Activated naive CD4-positive, alpha-beta T cell treated with anti-CD3 and anti-CD28 coated beads for 36 hours (primary cell): ENCODE measurements at regions not wholly inside any gene's neighbourhood (a gene's known extent, or its start where the extent isn't known, plus 50 kb on each side); places are given as distances from the start of the nearest gene placed in this dataset.
"Not testable (repeated sequence)": the region's sequence is repeated elsewhere in the genome, so short reads cannot be mapped to it uniquely, and the experiment has no call there.

ENCODE experiments used
- CTCF ChIA-PET: fragments of 350-600 bp; sonication (Branson Sonifier 250); formaldehyde crosslinking; loops from one replicate; lab custom pipeline; 2021; ENCODE audit warnings: antibody characterized with exemption; lab: Charles Lee
- DNase-seq: peaks from one replicate; pipeline ENCODE4 v3.0.0-alpha.2; 2020
- H3K27ac Mint-ChIP-seq: one replicate; pipeline ENCODE4 v1.8.0; 2021; ENCODE audit warnings: mild to moderate bottlenecking, mixed read lengths
- H3K27me3 Mint-ChIP-seq: one replicate; pipeline ENCODE4 v1.8.0; 2021; ENCODE audit warnings: low read depth, mixed read lengths
- H3K36me3 Mint-ChIP-seq: one replicate; pipeline ENCODE4 v1.8.0; 2021; ENCODE audit warnings: low read depth, mixed read lengths
- H3K4me1 Mint-ChIP-seq: one replicate; pipeline ENCODE4 v1.8.0; 2021; ENCODE audit warnings: low read depth, mixed read lengths
- H3K4me3 Mint-ChIP-seq: one replicate; pipeline ENCODE4 v1.8.0; 2021; ENCODE audit warnings: mild to moderate bottlenecking, moderate library complexity, mixed read lengths
- H3K9me3 Mint-ChIP-seq: one replicate; pipeline ENCODE4 v1.8.0; 2021; ENCODE audit warnings: mixed read lengths
- intact Hi-C: fragments of 100-400 bp; cut with micrococcal nuclease; formaldehyde crosslinking; loops from one replicate; pipeline ENCODE4 v1.15.1; 2023

GRCh38 chr17:22158364-22158763 lies 466.0 kb downstream of the KCNJ18 start:
- Mint-ChIP-seq H3K4me3 (no peak overlapping the region), H3K27ac (no peak overlapping the region), H3K36me3 (no peaks in the 10 kb centered on the region), H3K4me1 (no peaks in the 10 kb centered on the region), H3K27me3 (no peaks in the 10 kb centered on the region), H3K9me3 (no peaks in the 10 kb centered on the region)
- CTCF ChIA-PET, result no interaction called here
- intact Hi-C loops, result no loop called here
- DNase-seq, result no peak

GRCh38 chr17:22161376-22161775 lies 469.1 kb downstream of the KCNJ18 start:
- intact Hi-C loops, result no loop called here
- peaks cover 5% of the 10 kb centered on the region for H3K9me3 Mint-ChIP-seq
- no peaks in the 10 kb centered on the region for H3K36me3 Mint-ChIP-seq
- H3K27me3 Mint-ChIP-seq, result no peaks in the 10 kb centered on the region
- no peak overlapping the region for H3K27ac Mint-ChIP-seq
- DNase-seq, result no peak
- H3K4me3 Mint-ChIP-seq, result no peak overlapping the region
- CTCF ChIA-PET, result no interaction called here
- H3K4me1 Mint-ChIP-seq, result no peaks in the 10 kb centered on the region

DNA sequence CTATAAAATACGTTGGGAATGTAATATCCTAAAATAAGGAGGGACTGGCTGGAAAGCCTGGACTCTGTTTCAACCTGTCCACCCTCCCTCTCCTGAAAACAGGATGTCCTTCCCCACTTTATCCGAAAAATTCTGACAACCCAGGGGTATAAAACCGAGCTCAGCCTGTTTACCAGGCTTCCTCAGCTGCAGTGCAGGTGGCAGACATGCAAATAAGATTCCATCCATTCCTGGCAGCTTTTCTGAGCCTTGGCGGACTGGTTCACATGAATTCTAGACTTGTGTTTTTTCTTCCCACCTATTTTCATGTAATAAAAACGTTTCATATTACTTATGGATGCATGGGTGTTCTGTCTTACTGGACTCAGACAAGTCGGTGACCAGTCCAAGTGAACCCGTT lies 479.3 kb downstream of the KCNJ18 start:
- Mint-ChIP-seq H3K27ac (no peak overlapping the region), H3K9me3 (peaks cover 13% of the 10 kb centered on the region), H3K36me3 (no peaks in the 10 kb centered on the region), H3K27me3 (no peaks in the 10 kb centered on the region), H3K4me1 (no peaks in the 10 kb centered on the region), H3K4me3 (no peak overlapping the region)
- intact Hi-C loops, result no loop called here
- CTCF ChIA-PET, result no interaction called here
- no peak for DNase-seq

DNA sequence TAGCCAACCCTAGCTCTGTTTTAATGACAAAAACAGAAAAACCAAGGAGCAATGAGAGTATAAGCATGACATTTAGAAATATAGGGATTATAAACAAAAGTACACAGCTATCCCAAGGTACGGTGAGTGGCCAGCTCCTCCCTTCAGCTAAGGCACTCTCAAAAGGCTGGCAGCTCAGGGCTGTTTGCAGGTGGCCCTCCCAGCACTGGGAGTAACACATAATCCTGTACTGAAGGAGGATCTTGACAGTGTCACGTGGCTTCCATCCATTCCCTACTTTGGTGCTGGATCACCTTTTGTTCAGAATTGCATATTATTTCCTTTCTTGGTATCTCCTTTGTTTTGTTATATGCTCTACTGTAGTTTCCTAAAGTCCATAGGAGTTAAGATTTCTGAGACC lies 500.8 kb downstream of the KCNJ18 start:
- DNase-seq, result no peak
- CTCF ChIA-PET, result no interaction called here
- H3K27ac Mint-ChIP-seq, result no peak overlapping the region
- H3K27me3 Mint-ChIP-seq, result no peaks in the 10 kb centered on the region
- no peaks in the 10 kb centered on the region for H3K9me3 Mint-ChIP-seq
- no peaks in the 10 kb centered on the region for H3K4me1 Mint-ChIP-seq
- H3K4me3 Mint-ChIP-seq, result no peak overlapping the region
- no peaks in the 10 kb centered on the region for H3K36me3 Mint-ChIP-seq
- intact Hi-C loops, result no loop called here

DNA sequence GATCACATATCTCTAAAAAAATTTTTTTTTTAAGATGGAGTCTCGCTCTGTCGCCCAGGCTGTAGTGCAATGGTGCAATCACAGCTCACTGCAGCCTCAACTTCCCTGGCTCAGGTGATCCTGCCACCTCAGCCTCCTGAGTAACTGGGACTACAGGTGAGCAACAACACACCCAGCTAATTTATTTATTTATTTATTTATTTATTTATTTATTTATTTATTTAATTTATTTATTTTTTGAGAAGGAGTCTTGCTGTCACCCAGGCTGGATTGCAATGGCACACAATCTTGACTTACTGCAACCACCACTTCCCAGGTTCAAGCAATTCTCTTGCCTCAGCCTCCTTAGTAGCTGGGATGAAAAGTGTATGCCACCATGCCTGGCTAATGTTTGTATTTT lies 507.9 kb downstream of the KCNJ18 start:
- H3K27ac Mint-ChIP-seq, intact Hi-C loops, DNase-seq, CTCF ChIA-PET, H3K27me3 Mint-ChIP-seq, H3K36me3 Mint-ChIP-seq, H3K4me1 Mint-ChIP-seq, H3K4me3 Mint-ChIP-seq: not testable (repeated sequence)
- peaks cover 12% of the 10 kb centered on the region for H3K9me3 Mint-ChIP-seq

DNA sequence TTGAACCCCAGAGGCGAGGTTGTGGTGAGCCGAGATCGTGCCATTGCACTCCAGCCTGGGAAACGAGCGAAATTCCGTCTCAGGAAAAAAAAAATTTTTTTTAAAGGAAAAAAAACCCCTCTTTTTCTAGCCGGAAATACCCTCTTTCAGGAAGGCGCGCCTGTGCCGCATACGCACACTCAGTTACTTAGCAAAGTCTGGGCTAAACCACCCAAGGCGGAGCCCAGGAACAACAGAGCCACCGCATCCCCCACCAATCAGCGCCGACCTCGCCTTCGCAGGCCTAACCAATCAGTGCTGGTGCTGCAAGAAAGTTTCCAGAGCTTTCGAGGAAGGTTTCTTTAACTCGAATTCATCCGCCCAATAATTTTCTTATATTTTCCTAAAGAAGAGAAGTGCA lies 510.4 kb downstream of the KCNJ18 start:
- intact Hi-C loops, result no loop called here
- DNase-seq, result no peak
- no peaks in the 10 kb centered on the region for H3K36me3 Mint-ChIP-seq
- no peaks in the 10 kb centered on the region for H3K27me3 Mint-ChIP-seq
- no peak overlapping the region for H3K4me3 Mint-ChIP-seq
- peaks cover 20% of the 10 kb centered on the region for H3K9me3 Mint-ChIP-seq
- CTCF ChIA-PET, result no interaction called here
- H3K4me1 Mint-ChIP-seq, result no peaks in the 10 kb centered on the region
- H3K27ac Mint-ChIP-seq, result no peak overlapping the region

- no peak for DNase-seq
- intact Hi-C loops, result no loop called here
- Mint-ChIP-seq H3K9me3 (peaks cover 20% of the 10 kb centered on the region), H3K27ac (no peak overlapping the region), H3K4me3 (no peak overlapping the region), H3K27me3 (no peaks in the 10 kb centered on the region), H3K4me1 (no peaks in the 10 kb centered on the region), H3K36me3 (no peaks in the 10 kb centered on the region)
- CTCF ChIA-PET, result no interaction called here
Observed at GRCh38 chr17:22203208-22203715, 510.9 kb downstream of the KCNJ18 start.

DNA sequence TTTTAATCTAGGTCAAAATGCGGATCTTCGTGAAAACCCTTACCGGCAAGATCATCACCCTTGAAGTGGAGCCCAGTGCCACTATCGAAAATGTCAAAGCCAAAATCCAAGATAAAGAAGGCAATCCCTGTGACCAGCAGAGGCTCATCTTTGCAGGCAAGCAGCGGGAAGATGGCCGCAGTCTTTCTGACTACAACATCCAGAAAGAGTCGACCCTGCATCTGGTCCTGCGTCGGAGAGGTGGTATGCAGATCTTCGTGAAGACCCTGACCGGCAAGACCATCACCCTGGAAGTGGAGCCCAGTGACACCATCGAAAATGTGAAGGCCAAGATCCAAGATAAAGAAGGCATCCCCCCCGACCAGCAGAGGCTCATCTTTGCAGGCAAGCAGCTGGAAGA lies 511.8 kb downstream of the KCNJ18 start:
- H3K4me3 Mint-ChIP-seq, H3K36me3 Mint-ChIP-seq, CTCF ChIA-PET, DNase-seq, H3K27me3 Mint-ChIP-seq, H3K27ac Mint-ChIP-seq, intact Hi-C loops, H3K4me1 Mint-ChIP-seq: not testable (repeated sequence)
- peaks cover 20% of the 10 kb centered on the region for H3K9me3 Mint-ChIP-seq

GRCh38 chr17:22210212-22210611 lies 517.9 kb downstream of the KCNJ18 start:
- H3K36me3 Mint-ChIP-seq, H3K27me3 Mint-ChIP-seq, intact Hi-C loops, H3K27ac Mint-ChIP-seq, H3K4me1 Mint-ChIP-seq, H3K4me3 Mint-ChIP-seq, DNase-seq, CTCF ChIA-PET: not testable (repeated sequence)
- H3K9me3 Mint-ChIP-seq, result peaks cover 18% of the 10 kb centered on the region

DNA sequence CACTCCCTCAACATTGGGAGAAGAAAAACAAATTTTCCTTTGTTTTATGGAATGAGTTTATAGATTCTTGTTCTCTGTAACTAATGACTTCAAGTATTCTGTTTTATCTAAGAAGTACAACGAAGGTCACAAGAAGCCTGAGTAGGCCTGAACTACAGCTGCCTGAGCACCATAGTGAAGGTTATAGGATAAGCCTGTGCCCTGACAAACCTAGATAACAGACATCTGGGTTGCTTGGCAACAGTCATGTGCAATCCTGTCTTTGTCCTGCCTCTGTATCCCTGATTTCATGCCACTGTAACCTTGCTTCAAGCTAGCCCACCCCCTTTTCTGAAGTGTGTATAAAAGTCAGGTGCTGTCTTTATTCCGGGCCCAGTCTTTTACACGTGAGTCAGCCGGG lies 520.8 kb downstream of the KCNJ18 start:
- peaks cover 11% of the 10 kb centered on the region for H3K9me3 Mint-ChIP-seq
- intact Hi-C loops, DNase-seq, H3K4me1 Mint-ChIP-seq, CTCF ChIA-PET, H3K27me3 Mint-ChIP-seq, H3K4me3 Mint-ChIP-seq, H3K36me3 Mint-ChIP-seq, H3K27ac Mint-ChIP-seq: not testable (repeated sequence)

DNA sequence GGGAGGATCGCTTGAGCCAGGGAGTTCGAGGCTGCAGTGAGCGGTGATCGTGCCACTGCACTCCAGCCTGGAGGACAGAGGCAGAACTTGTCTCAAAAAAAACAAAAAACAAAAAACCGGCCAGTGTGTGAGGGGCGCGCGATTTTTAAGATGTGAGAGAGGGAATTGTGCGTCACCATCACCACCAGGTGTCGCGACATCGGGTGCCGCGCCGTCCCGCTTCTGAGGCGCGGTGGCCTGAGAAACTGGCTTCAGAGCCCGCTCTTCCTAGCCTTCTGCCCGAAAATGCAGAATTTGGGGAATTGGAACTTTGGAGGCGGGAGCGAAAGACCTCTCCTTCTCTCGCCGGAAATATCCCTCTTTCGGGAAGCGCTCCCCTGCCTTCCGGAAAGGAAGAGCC lies 524.8 kb downstream of the KCNJ18 start:
- intact Hi-C loops, result no loop called here
- H3K9me3 Mint-ChIP-seq, result peaks cover 4% of the 10 kb centered on the region
- no peaks in the 10 kb centered on the region for H3K4me1 Mint-ChIP-seq
- CTCF ChIA-PET, result no interaction called here
- no peaks in the 10 kb centered on the region for H3K36me3 Mint-ChIP-seq
- no peaks in the 10 kb centered on the region for H3K27me3 Mint-ChIP-seq
- DNase-seq, result no peak
- H3K27ac Mint-ChIP-seq, result no peak overlapping the region
- no peak overlapping the region for H3K4me3 Mint-ChIP-seq

- no peaks in the 10 kb centered on the region for H3K27me3 Mint-ChIP-seq
- H3K36me3 Mint-ChIP-seq, result no peaks in the 10 kb centered on the region
- H3K27ac Mint-ChIP-seq, result no peak overlapping the region
- CTCF ChIA-PET, result no interaction called here
- no peak for DNase-seq
- no peak overlapping the region for H3K4me3 Mint-ChIP-seq
- H3K9me3 Mint-ChIP-seq, result peaks cover 1% of the 10 kb centered on the region
- intact Hi-C loops, result no loop called here
- no peaks in the 10 kb centered on the region for H3K4me1 Mint-ChIP-seq
Observed at GRCh38 chr17:22221344-22221743, 529.0 kb downstream of the KCNJ18 start.

- H3K36me3 Mint-ChIP-seq, CTCF ChIA-PET, H3K27me3 Mint-ChIP-seq, intact Hi-C loops, H3K4me1 Mint-ChIP-seq, DNase-seq, H3K27ac Mint-ChIP-seq, H3K4me3 Mint-ChIP-seq, H3K9me3 Mint-ChIP-seq: not testable (repeated sequence)
Observed at GRCh38 chr17:22226477-22226876, 534.2 kb downstream of the KCNJ18 start.

DNA sequence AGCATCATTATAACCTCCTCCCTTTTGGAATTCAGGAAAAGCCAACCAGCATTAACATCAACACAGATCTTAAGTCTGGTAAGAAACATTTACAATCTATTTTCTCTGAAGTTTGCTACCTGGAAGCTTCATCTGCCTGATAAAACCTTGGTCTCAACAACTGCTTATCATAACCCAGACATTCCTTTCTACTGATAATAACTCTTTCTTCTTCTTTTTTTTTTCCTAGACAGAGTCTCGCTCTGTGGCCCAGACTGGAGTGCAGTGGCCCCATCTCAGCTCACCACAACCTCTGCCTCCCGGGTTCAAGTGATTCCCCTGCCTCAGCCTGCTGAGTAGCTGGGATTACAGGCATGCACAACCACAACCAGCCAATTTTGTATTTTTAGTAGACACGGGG lies 534.6 kb downstream of the KCNJ18 start:
- intact Hi-C loops, H3K27me3 Mint-ChIP-seq, H3K27ac Mint-ChIP-seq, CTCF ChIA-PET, H3K4me1 Mint-ChIP-seq, H3K9me3 Mint-ChIP-seq, H3K4me3 Mint-ChIP-seq, H3K36me3 Mint-ChIP-seq, DNase-seq: not testable (repeated sequence)
